ENCODE measurements at regions not wholly inside any gene's neighbourhood (a gene's known extent, or its start where the extent isn't known, plus 50 kb on each side); places are given as distances from the start of the nearest gene placed in this dataset.

GRCh38 chr5:24385617-24386016 is 259.2 kb downstream of the CDH10 start:
- TF ChIP-seq CTCF (IDR thresholded peaks at IDR 0.05; ENCODE audit: insufficient read depth, low read depth, low read length): no peak
- POLR2A ChIA-PET: no interaction called here
- Histone ChIP-seq H3K4me3 (ENCODE audit: low read depth, low read length) (no peak overlapping the region), H3K27me3 (ENCODE audit: control insufficient read depth, insufficient read depth, low read length) (no peaks in the 10 kb centered on the region), H3K36me3 (ENCODE audit: control insufficient read depth, insufficient read depth, low read length) (no peaks in the 10 kb centered on the region)
- no peak for DNase-seq (ENCODE audit: low read depth)
- CTCF ChIA-PET: no interaction called here

- Histone ChIP-seq H3K36me3 (ENCODE audit: control insufficient read depth, insufficient read depth, low read length) (no peaks in the 10 kb centered on the region), H3K4me3 (ENCODE audit: low read depth, low read length) (no peak overlapping the region), H3K27me3 (ENCODE audit: control insufficient read depth, insufficient read depth, low read length) (no peaks in the 10 kb centered on the region)
- no peak for TF ChIP-seq CTCF (IDR thresholded peaks at IDR 0.05; ENCODE audit: insufficient read depth, low read depth, low read length)
- no peak for DNase-seq (ENCODE audit: low read depth)
- CTCF ChIA-PET: no interaction called here
- POLR2A ChIA-PET: no interaction called here
These were observed 256.3 kb downstream of the CDH10 start for GRCh38 chr5:24388448-24388847.

- ChIA-PET POLR2A (no interaction called here), CTCF (no interaction called here)
- Histone ChIP-seq H3K36me3 (ENCODE audit: control insufficient read depth, insufficient read depth, low read length) (no peaks in the 10 kb centered on the region), H3K27me3 (ENCODE audit: control insufficient read depth, insufficient read depth, low read length) (no peaks in the 10 kb centered on the region), H3K4me3 (ENCODE audit: low read depth, low read length) (no peak overlapping the region)
- no peak for DNase-seq (ENCODE audit: low read depth)
- no peak for TF ChIP-seq CTCF (IDR thresholded peaks at IDR 0.05; ENCODE audit: insufficient read depth, low read depth, low read length)
These were observed 254.8 kb downstream of the CDH10 start for GRCh38 chr5:24389968-24390367.

GRCh38 chr5:24391816-24392215 is 253.0 kb downstream of the CDH10 start:
- ChIA-PET CTCF (no interaction called here), POLR2A (no interaction called here)
- H3K4me3 ChIP-seq (ENCODE audit: low read depth, low read length): no peak overlapping the region

GRCh38 chr5:24397601-24398000 is 247.2 kb downstream of the CDH10 start:
- no peaks in the 10 kb centered on the region for H3K27me3 ChIP-seq (ENCODE audit: control insufficient read depth, insufficient read depth, low read length)
- no peak for DNase-seq (ENCODE audit: low read depth)
- no peak for TF ChIP-seq CTCF (IDR thresholded peaks at IDR 0.05; ENCODE audit: insufficient read depth, low read depth, low read length)
- H3K36me3 ChIP-seq (ENCODE audit: control insufficient read depth, insufficient read depth, low read length): no peaks in the 10 kb centered on the region
- H3K4me3 ChIP-seq (ENCODE audit: low read depth, low read length): no peak overlapping the region
- ChIA-PET POLR2A (no interaction called here), CTCF (no interaction called here)

More at GRCh38 chr5:24391816-24392215, 253.0 kb downstream of the CDH10 start:
- no peaks in the 10 kb centered on the region for H3K36me3 ChIP-seq (ENCODE audit: control insufficient read depth, insufficient read depth, low read length)
- H3K27me3 ChIP-seq (ENCODE audit: control insufficient read depth, insufficient read depth, low read length): no peaks in the 10 kb centered on the region
- DNase-seq (ENCODE audit: low read depth): no peak
- TF ChIP-seq CTCF (IDR thresholded peaks at IDR 0.05; ENCODE audit: insufficient read depth, low read depth, low read length): no peak
